GM12875 (cell line): ENCODE measurements at regions not wholly inside any gene's neighbourhood (a gene's known extent, or its start where the extent isn't known, plus 50 kb on each side); places are given as distances from the start of the nearest gene placed in this dataset.

Experiments used
- H3K4me3 ChIP-seq: one replicate; pipeline ENCODE4 v1.5.1; 2011; ENCODE audit warnings: low read depth, low read length, control low read depth
- CTCF ChIP-seq: IDR thresholded peaks from 2 replicates; pipeline ENCODE4 v1.5.1; 2011; ENCODE audit warnings: low read depth, mild to moderate bottlenecking, control low read depth, inconsistent platforms, low read length, moderate library complexity, borderline replicate concordance; ENCODE audit not compliant: insufficient read depth

- TF ChIP-seq CTCF = no peak
- no peak overlapping the region for H3K4me3 ChIP-seq
Observed at GRCh38 chr5:41641621-41642020, 131.2 kb upstream of the PLCXD3 start.

DNA sequence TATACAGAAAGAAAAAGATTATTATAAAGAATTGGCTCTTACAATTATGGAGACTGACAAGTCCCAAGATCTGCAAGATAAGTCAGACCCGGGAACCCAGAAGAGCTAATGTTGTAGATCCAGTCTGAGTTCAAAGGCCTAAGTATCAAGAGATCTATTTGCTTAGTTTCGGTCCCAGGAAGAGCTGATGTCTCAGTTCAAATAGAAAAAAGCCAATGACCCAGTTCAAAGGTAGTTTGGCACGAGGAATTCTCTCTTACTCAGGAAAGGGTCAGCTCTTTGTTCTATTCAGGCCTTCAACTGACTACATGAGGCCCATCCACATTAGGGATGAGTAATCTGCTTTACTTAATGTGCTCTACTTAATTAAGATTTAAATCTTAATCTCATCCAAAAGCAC is 128.3 kb upstream of the PLCXD3 start:
- no peak overlapping the region for H3K4me3 ChIP-seq
- TF ChIP-seq CTCF = no peak

DNA sequence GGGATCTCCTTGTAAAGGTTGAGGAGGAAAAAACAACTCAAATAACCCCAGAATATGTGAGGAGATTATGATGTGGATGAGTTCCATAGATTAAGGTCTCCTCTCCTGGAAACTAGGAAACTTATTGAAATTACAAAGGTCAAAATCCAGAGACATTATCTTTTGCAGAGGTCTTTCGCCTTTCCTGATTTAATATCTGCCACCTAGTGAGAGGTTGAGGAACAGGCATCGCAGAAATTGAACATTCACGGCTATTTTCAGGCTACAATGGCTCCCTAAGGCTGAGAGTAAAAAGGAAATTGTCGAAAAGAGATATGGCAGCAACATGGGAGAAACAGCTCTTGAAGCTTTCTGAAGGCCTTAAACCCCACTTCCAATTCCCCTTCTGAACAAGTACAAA is 127.5 kb upstream of the PLCXD3 start:
- no peak overlapping the region for H3K4me3 ChIP-seq
- TF ChIP-seq CTCF = peak; percentile 26; the same call in 1 of the 2 replicates

- no peak for TF ChIP-seq CTCF
Observed at GRCh38 chr5:41637424-41637823, 127.0 kb upstream of the PLCXD3 start.

DNA sequence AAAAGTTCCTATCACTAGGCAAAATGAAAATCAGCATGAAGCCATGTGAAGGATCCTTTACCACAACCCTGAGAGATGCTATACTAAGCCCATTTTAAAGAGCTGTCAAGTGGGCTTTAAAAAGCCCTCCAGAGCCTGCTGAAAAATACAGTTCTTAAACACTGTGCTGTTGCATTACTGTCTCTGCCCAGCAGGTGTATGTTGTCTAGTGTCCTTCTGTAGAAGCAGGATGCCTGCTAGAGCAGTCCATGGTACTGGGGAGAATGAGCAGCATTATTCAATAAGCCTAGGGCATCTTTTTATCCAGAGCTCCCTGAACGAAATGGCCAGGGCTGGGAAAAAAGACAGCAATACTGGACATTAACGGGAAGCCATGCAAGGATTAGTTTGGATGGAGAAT is 126.2 kb upstream of the PLCXD3 start:
- TF ChIP-seq CTCF = peak; percentile 50; the same call in 1 of the 2 replicates
- no peak overlapping the region for H3K4me3 ChIP-seq

More at GRCh38 chr5:41637424-41637823, 127.0 kb upstream of the PLCXD3 start:
- no peak overlapping the region for H3K4me3 ChIP-seq

DNA sequence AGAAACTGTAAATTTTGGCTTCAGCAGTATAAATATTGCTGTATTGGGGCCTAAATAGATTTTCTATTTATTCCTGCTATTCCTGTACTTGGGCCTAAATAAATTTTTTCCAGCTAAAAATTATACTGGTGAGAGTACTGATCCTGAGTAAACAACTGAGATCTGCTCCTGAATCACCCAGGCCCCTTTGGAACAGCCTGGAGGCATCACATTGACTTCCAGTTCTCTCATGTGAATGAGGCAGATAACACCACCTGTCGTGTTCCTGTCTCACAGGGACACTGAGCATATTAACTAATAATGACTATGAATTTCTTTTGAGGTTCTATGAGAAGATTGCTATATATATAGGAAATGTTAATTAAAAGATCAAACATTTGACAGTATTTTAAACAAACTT is 119.5 kb upstream of the PLCXD3 start:
- H3K4me3 ChIP-seq = no peak overlapping the region
- no peak for TF ChIP-seq CTCF

GRCh38 chr5:41625571-41625970 is 115.2 kb upstream of the PLCXD3 start:
- no peak overlapping the region for H3K4me3 ChIP-seq
- no peak for TF ChIP-seq CTCF
